PFSK-1 (cell line): ENCODE measurements at regions not wholly inside any gene's neighbourhood (a gene's known extent, or its start where the extent isn't known, plus 50 kb on each side); places are given as distances from the start of the nearest gene placed in this dataset.

Source experiments
- FOXP2 ChIP-seq: optimal IDR thresholded peaks from 2 replicates; pipeline ENCODE3; 2011; ENCODE audit warnings: borderline replicate concordance, control low read depth, inconsistent platforms; ENCODE audit not compliant: insufficient read depth; ENCODE audit errors: extremely low read length, extremely low read depth
- POLR2AphosphoS5 ChIP-seq: IDR thresholded peaks from 2 replicates; pipeline ENCODE4 v1.6.1; 2012; ENCODE audit warnings: low read depth, mild to moderate bottlenecking, control low read depth, low read length, moderate library complexity
- REST ChIP-seq, 2 experiments: IDR thresholded peaks; 2 replicates each; pipeline versions ENCODE4 v1.6.1 to v1.8.0; 2011 to 2012; ENCODE audit warnings: low read depth in 2 of 2, low read length in 2 of 2, control low read depth in 1 of 2, inconsistent platforms in 1 of 2, mild to moderate bottlenecking in 1 of 2, moderate library complexity in 1 of 2; ENCODE audit not compliant: insufficient read depth in 1 of 2
- SIN3A ChIP-seq: IDR thresholded peaks from 2 replicates; pipeline ENCODE4 v1.6.1; 2012; ENCODE audit warnings: mild to moderate bottlenecking, low read length, moderate library complexity, borderline replicate concordance; ENCODE audit not compliant: insufficient read depth
- TAF1 ChIP-seq: IDR thresholded peaks from 2 replicates; pipeline ENCODE4 v1.6.1; 2012; ENCODE audit warnings: low read length, control low read depth, borderline replicate concordance; ENCODE audit not compliant: insufficient read depth

- TF ChIP-seq TAF1 (no peak), POLR2AphosphoS5 (no peak), FOXP2 (no peak), REST (IDR thresholded peaks at IDR 0.05; ENCODE audit: insufficient read depth in 1 of 2, low read depth in 2 of 2, low read length in 2 of 2) (no peak), SIN3A (no peak)
Observed at GRCh38 chr5:20077186-20077585, 89.2 kb upstream of the CDH18 start.

GRCh38 chr5:20056933-20057332 is 68.9 kb upstream of the CDH18 start:
- TF ChIP-seq POLR2AphosphoS5 (no peak), FOXP2 (no peak), REST (IDR thresholded peaks at IDR 0.05; ENCODE audit: insufficient read depth in 1 of 2, low read depth in 2 of 2, low read length in 2 of 2) (no peak), SIN3A (no peak), TAF1 (no peak)

- TF ChIP-seq REST (IDR thresholded peaks at IDR 0.05; ENCODE audit: insufficient read depth in 1 of 2, low read depth in 2 of 2, low read length in 2 of 2) (no peak), FOXP2 (no peak), POLR2AphosphoS5 (no peak)
Observed at GRCh38 chr5:20055301-20055700, 67.3 kb upstream of the CDH18 start.

- TF ChIP-seq SIN3A (no peak), REST (IDR thresholded peaks at IDR 0.05; ENCODE audit: insufficient read depth in 1 of 2, low read depth in 2 of 2, low read length in 2 of 2) (no peak)
Observed at GRCh38 chr5:20050262-20050661, 62.3 kb upstream of the CDH18 start.

- no peak for TF ChIP-seq SIN3A
Observed at GRCh38 chr5:20044460-20044859, 56.5 kb upstream of the CDH18 start.
